ENCODE measurements at regions not wholly inside any gene's neighbourhood (a gene's known extent, or its start where the extent isn't known, plus 50 kb on each side); places are given as distances from the start of the nearest gene placed in this dataset.
A peak's percentile ranks its signal among the peaks of the same experiment; 100 is the strongest.

DNA sequence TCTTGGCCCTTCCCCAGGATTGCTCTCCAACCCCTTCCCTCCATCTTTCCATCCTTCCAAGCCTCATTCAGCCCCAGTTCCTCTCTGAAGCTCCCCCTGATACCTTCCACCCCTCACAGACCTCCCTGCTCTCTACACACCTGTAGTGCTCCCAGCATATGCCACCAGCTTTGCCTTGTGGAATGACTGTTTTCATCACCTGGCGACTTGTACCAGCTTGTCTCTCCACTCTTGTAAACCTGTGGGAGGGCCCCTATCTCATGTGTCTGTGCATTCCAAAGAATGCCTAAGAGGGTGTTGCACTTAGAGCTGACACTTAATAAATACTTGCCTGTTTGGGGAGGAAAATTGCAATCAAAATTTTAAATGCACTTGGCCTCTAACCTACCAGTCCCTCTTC is 198.7 kb downstream of the BCL11A start:
- Histone ChIP-seq H3K4me3 (ENCODE audit: insufficient read depth, low read length, poor library complexity, severe bottlenecking) (peak overlapping the region; percentile 20), H3K27me3 (ENCODE audit: low read length) (no peaks in the 10 kb centered on the region), H3K4me2 (ENCODE audit: low read depth, low read length, poor library complexity, severe bottlenecking) (peak overlapping the region; percentile 78), H3K9ac (ENCODE audit: low read length) (peak overlapping the region; percentile 65), H3K9me2 (replicated peaks; ENCODE audit: insufficient read depth, low read length) (no peaks in the 10 kb centered on the region), H3K36me3 (ENCODE audit: low read length) (no peaks in the 10 kb centered on the region), H3K9me3 (ENCODE audit: insufficient read depth, low read length) (no peaks in the 10 kb centered on the region), H2AFZ (ENCODE audit: low read depth, low read length, severe bottlenecking) (no peak overlapping the region), H3F3A (ENCODE audit: insufficient read depth) (peaks cover 77% of the 10 kb centered on the region), H3K79me2 (ENCODE audit: insufficient read depth, low read length) (no peaks in the 10 kb centered on the region), H3K27ac (ENCODE audit: low read depth, low read length) (peak overlapping the region; percentile 96), H4K20me1 (ENCODE audit: low read depth, low read length) (no peaks in the 10 kb centered on the region)
- TF ChIP-seq, protein P1, sequence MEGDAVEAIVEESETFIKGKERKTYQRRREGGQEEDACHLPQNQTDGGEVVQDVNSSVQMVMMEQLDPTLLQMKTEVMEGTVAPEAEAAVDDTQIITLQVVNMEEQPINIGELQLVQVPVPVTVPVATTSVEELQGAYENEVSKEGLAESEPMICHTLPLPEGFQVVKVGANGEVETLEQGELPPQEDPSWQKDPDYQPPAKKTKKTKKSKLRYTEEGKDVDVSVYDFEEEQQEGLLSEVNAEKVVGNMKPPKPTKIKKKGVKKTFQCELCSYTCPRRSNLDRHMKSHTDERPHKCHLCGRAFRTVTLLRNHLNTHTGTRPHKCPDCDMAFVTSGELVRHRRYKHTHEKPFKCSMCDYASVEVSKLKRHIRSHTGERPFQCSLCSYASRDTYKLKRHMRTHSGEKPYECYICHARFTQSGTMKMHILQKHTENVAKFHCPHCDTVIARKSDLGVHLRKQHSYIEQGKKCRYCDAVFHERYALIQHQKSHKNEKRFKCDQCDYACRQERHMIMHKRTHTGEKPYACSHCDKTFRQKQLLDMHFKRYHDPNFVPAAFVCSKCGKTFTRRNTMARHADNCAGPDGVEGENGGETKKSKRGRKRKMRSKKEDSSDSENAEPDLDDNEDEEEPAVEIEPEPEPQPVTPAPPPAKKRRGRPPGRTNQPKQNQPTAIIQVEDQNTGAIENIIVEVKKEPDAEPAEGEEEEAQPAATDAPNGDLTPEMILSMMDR (IDR thresholded peaks at IDR 0.05; ENCODE audit: insufficient read depth, low read length, poor library complexity, severe bottlenecking): no peak
- no peak for TF ChIP-seq EZH2phosphoT487 (conservative IDR thresholded peaks at IDR 0.05; ENCODE audit: low read length)

DNA sequence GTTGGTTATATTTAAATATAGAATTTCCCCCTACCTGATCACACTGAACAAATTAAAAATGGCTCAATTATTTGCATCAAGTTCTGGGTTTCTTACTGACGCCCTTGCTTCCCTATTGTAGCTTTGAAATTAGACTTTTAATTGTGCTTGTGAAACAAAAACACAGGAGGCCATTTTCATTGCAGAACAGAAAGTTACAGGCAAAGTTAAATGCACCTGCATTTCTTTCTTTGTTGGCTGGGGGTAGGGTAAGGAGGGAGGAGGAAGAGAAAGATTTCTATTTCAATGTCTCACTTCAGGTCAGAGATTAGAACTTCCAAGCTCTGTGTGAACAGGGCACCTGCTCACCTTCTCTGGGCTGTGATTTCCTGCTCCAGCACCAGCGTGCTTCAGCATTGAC is 199.6 kb downstream of the BCL11A start:
- Histone ChIP-seq H3K9me3 (ENCODE audit: insufficient read depth, low read length) (no peaks in the 10 kb centered on the region), H3K79me2 (ENCODE audit: insufficient read depth, low read length) (no peaks in the 10 kb centered on the region), H3K9ac (ENCODE audit: low read length) (peak overlapping the region; percentile 65), H3K9me2 (replicated peaks; ENCODE audit: insufficient read depth, low read length) (no peaks in the 10 kb centered on the region), H2AFZ (ENCODE audit: low read depth, low read length, severe bottlenecking) (no peak overlapping the region), H3K27me3 (ENCODE audit: low read length) (no peaks in the 10 kb centered on the region), H3K27ac (ENCODE audit: low read depth, low read length) (peak overlapping the region; percentile 96), H3K4me2 (ENCODE audit: low read depth, low read length, poor library complexity, severe bottlenecking) (peak overlapping the region; percentile 78), H3K36me3 (ENCODE audit: low read length) (no peaks in the 10 kb centered on the region), H4K20me1 (ENCODE audit: low read depth, low read length) (no peaks in the 10 kb centered on the region), H3K4me3 (ENCODE audit: insufficient read depth, low read length, poor library complexity, severe bottlenecking) (no peak overlapping the region), H3F3A (ENCODE audit: insufficient read depth) (peaks cover 69% of the 10 kb centered on the region)
- TF ChIP-seq, protein P1 (IDR thresholded peaks at IDR 0.05; ENCODE audit: insufficient read depth, low read length, poor library complexity, severe bottlenecking): no peak
- TF ChIP-seq EZH2phosphoT487 (conservative IDR thresholded peaks at IDR 0.05; ENCODE audit: low read length): no peak

DNA sequence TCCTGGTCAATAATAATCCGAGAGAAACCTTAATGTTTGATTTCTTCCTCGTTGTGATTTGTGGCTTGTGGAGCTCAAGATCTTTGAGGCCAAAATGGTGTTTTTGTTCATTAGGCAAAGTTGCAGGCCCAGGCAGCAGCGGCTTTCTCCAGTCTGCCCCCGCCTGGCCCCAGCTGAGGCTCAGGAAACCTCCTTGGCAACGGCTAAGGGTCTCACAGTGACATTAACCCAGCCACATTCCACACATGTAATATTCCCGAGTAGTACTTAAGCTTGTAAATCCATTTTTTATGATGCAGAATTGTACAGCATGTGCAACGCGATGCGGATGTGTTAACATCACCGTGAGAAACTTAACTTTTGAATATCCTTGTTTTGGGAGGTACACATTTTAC is 200.1 kb downstream of the BCL11A start:
- no peaks in the 10 kb centered on the region for H3K27me3 ChIP-seq (ENCODE audit: low read length)
- H2AFZ ChIP-seq (ENCODE audit: low read depth, low read length, severe bottlenecking): no peak overlapping the region
- H3K79me2 ChIP-seq (ENCODE audit: insufficient read depth, low read length): no peaks in the 10 kb centered on the region
- peak overlapping the region; percentile 65 for H3K9ac ChIP-seq (ENCODE audit: low read length)
- no peak for TF ChIP-seq EZH2phosphoT487 (conservative IDR thresholded peaks at IDR 0.05; ENCODE audit: low read length)
- TF ChIP-seq, protein P1 (IDR thresholded peaks at IDR 0.05; ENCODE audit: insufficient read depth, low read length, poor library complexity, severe bottlenecking): no peak
- H3K27ac ChIP-seq (ENCODE audit: low read depth, low read length): peak overlapping the region; percentile 96
- no peaks in the 10 kb centered on the region for H4K20me1 ChIP-seq (ENCODE audit: low read depth, low read length)
- peaks cover 67% of the 10 kb centered on the region for H3F3A ChIP-seq (ENCODE audit: insufficient read depth)
- H3K4me3 ChIP-seq (ENCODE audit: insufficient read depth, low read length, poor library complexity, severe bottlenecking): peak overlapping the region; percentile 37
- H3K4me2 ChIP-seq (ENCODE audit: low read depth, low read length, poor library complexity, severe bottlenecking): peak overlapping the region; percentile 78
- H3K9me3 ChIP-seq (ENCODE audit: insufficient read depth, low read length): no peaks in the 10 kb centered on the region
- H3K9me2 ChIP-seq (replicated peaks; ENCODE audit: insufficient read depth, low read length): no peaks in the 10 kb centered on the region
- no peaks in the 10 kb centered on the region for H3K36me3 ChIP-seq (ENCODE audit: low read length)
